ENCODE measurements at regions not wholly inside any gene's neighbourhood (a gene's known extent, or its start where the extent isn't known, plus 50 kb on each side); places are given as distances from the start of the nearest gene placed in this dataset.
"Not testable (repeated sequence)": the region's sequence is repeated elsewhere in the genome, so short reads cannot be mapped to it uniquely, and the experiment has no call there.

DNA sequence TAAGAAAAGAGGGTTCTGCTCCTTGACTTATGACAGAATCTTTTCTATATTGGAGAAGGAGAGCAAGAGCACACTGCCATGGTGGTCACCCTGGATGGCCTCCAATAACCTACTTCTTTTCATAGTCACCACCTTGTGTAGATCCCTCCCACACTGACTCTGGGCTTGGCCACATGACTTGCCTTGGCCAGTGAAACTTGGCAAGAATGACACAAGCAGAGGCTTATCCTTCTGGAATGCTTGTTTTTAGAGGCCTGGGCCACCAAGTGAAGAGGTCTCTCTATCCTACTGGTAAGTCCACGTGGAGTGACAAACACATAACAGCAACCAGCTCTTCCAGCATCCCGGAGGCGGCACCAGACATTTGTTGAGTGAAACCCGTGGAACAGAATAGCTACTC is 349.4 kb upstream of the JARID2 start:
- H3K27ac Mint-ChIP-seq, result no peak overlapping the region

DNA sequence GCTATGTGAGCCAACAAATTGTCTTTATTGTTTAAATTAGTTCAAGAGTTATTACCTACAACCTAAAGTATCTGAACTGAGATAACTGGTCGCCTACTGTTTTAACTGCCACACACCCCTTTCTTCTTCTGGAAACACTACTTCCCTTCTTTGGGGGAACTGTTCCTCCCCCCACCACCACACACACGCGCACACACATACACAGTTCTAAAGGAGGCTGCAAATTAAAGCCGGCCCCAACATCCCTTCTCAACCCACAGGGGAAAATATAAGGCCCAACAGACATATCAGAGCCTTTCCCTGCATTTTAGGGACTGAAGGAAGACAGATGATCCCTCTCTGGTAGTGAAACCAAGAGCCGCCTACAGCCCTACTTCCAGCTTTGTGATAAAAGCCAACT is 348.0 kb upstream of the JARID2 start:
- Mint-ChIP-seq H3K27ac (no peak overlapping the region), H3K9me3 (no peaks in the 10 kb centered on the region), H3K27me3 (no peaks in the 10 kb centered on the region), H3K4me3 (no peak overlapping the region), H3K4me1 (peaks cover 18% of the 10 kb centered on the region), H3K36me3 (ENCODE audit: low read depth) (no peaks in the 10 kb centered on the region)
- POLR2A ChIA-PET, result interaction anchor here (1.6 kb wide), 1 partner anchor 20 kb away, joined by 9 read pairs; no protein-coding TSS in a partner anchor
- DNase-seq (no peak), ATAC-seq (ENCODE audit: low read depth) (no peak)
- intact Hi-C loops (cut with micrococcal nuclease), result no loop called here
- CTCF ChIA-PET, result no interaction called here
- TF ChIP-seq, protein P1, sequence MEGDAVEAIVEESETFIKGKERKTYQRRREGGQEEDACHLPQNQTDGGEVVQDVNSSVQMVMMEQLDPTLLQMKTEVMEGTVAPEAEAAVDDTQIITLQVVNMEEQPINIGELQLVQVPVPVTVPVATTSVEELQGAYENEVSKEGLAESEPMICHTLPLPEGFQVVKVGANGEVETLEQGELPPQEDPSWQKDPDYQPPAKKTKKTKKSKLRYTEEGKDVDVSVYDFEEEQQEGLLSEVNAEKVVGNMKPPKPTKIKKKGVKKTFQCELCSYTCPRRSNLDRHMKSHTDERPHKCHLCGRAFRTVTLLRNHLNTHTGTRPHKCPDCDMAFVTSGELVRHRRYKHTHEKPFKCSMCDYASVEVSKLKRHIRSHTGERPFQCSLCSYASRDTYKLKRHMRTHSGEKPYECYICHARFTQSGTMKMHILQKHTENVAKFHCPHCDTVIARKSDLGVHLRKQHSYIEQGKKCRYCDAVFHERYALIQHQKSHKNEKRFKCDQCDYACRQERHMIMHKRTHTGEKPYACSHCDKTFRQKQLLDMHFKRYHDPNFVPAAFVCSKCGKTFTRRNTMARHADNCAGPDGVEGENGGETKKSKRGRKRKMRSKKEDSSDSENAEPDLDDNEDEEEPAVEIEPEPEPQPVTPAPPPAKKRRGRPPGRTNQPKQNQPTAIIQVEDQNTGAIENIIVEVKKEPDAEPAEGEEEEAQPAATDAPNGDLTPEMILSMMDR (IDR thresholded peaks at IDR 0.05), result no peak

More for the DNA sequence above, 349.4 kb upstream of the JARID2 start:
- TF ChIP-seq, protein P1 (IDR thresholded peaks at IDR 0.05), result no peak
- Mint-ChIP-seq H3K4me3 (no peak overlapping the region), H3K27me3 (no peaks in the 10 kb centered on the region), H3K9me3 (peaks cover 2% of the 10 kb centered on the region), H3K4me1 (peaks cover 20% of the 10 kb centered on the region), H3K36me3 (ENCODE audit: low read depth) (no peaks in the 10 kb centered on the region)
- intact Hi-C loops (cut with micrococcal nuclease), result no loop called here
- ChIA-PET POLR2A (interaction anchor here (1.6 kb wide), 1 partner anchor 19 kb away, joined by 9 read pairs; no protein-coding TSS in a partner anchor), CTCF (no interaction called here)
- ATAC-seq (ENCODE audit: low read depth) (no peak), DNase-seq (no peak)

DNA sequence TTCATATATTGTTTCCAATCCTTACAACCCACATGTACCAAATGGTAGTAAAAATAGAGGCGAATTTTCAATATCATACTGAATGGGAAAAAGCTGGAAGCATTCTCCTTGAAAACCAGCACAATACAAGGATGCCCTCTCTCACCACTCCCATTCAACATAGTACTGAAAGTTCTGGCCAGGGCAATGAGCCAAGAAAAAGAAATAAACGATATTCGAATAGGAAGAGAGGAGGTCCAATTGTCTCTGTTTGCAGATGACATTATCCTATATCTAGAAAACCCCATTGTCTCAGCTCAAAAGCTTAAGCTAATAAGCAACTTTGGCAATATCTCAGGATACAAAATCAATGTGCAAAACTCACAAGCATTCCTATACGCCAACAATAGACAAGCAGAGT is 346.4 kb upstream of the JARID2 start:
- POLR2A ChIA-PET; intact Hi-C loops (cut with micrococcal nuclease); H3K9me3 Mint-ChIP-seq: not testable (repeated sequence)

DNA sequence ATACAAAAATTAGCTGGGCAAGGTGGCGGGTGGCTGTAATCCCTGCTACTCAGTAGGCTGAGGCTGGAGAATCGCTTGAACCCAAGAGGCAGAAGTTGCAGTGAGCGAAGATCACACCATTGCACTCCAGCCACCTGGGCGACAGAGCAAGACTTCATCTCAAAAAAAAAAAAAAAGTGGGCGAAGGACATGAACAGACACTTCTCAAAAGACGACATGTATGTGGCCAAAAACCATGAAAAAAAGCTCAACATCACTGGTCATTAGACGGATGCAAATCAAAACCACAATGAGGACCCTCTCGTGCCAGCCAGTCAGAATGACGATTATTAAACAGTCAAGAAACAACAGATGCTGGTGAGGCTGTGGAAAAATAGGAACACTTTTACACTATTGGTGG is 344.9 kb upstream of the JARID2 start:
- Mint-ChIP-seq H3K4me1 (peaks cover 29% of the 10 kb centered on the region), H3K27me3 (no peaks in the 10 kb centered on the region), H3K36me3 (ENCODE audit: low read depth) (no peaks in the 10 kb centered on the region), H3K4me3 (no peak overlapping the region), H3K27ac (no peak overlapping the region), H3K9me3 (no peaks in the 10 kb centered on the region)
- TF ChIP-seq, protein P1 (IDR thresholded peaks at IDR 0.05), result no peak
- ATAC-seq (ENCODE audit: low read depth) (no peak), DNase-seq (no peak)
- intact Hi-C loops (cut with micrococcal nuclease), result no loop called here
- CTCF ChIA-PET, result no interaction called here
- POLR2A ChIA-PET, result interaction anchor here (0.7 kb wide), 1 partner anchor 9 kb away, joined by 4 read pairs; no protein-coding TSS in a partner anchor

More for the DNA sequence above, 346.4 kb upstream of the JARID2 start:
- H3K36me3 Mint-ChIP-seq (ENCODE audit: low read depth); DNase-seq; H3K4me3 Mint-ChIP-seq; CTCF ChIA-PET; H3K27me3 Mint-ChIP-seq; H3K27ac Mint-ChIP-seq; ATAC-seq (ENCODE audit: low read depth): not testable (repeated sequence)
- peaks cover 29% of the 10 kb centered on the region for H3K4me1 Mint-ChIP-seq

DNA sequence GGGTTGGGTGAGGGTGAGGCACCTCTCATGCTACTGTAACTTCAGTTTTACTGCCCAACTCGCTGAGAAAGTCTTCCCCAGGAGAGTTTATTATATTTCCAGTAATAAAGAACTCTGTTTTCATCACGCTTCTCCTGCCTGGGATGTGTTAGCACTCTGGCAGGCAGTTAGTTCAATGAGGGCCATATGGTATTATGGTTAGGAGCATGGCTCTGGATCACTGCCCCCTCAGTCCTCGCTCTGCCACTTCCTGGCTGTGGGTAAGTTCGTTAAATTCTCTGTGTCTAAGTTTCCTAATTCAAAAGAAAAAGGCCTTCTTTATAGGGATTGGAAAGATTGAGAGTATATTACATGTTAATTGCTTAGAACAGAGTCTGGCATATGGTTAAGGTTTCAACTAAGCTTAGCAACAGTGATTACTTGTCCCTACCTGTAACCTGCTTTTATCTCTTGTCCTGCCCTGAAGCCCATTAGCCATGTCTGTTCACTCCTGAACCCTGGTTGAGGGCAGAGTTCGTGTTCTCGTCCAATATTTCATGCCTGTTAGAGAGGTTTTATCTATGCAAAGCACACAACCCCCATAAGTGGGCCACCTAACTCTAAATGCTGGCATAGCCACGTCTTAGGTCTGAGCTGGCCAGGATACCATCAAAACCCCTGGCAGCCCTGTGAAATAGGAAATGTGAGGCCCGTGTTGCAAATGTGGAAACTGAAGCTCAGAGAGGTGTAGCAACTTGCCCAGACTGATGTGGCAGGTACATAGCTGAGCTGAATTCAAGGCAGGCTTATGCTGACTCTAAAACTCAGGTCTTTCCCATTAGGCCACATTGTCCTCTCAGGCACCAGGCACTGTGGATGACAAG is 342.5 kb upstream of the JARID2 start:
- DNase-seq (no peak), ATAC-seq (ENCODE audit: low read depth) (peak; percentile 56)
- Mint-ChIP-seq H3K9me3 (no peaks in the 10 kb centered on the region), H3K4me1 (peaks cover 24% of the 10 kb centered on the region), H3K36me3 (ENCODE audit: low read depth) (no peaks in the 10 kb centered on the region), H3K27ac (peak overlapping the region; percentile 37), H3K4me3 (no peak overlapping the region), H3K27me3 (no peaks in the 10 kb centered on the region)
- ChIA-PET POLR2A (interaction anchor here (0.7 kb wide), 2 partner anchors 57 to 374 kb away, joined by 5 to 6 read pairs; no protein-coding TSS in a partner anchor), CTCF (no interaction called here)
- TF ChIP-seq, protein P1 (IDR thresholded peaks at IDR 0.05), result no peak
- intact Hi-C loops (cut with micrococcal nuclease), result no loop called here

Data from activated B cell treated with CpG ODN at 0.5 μM for 24 hours (primary cell).